ENCODE measurements at regions not wholly inside any gene's neighbourhood (a gene's known extent, or its start where the extent isn't known, plus 50 kb on each side); places are given as distances from the start of the nearest gene placed in this dataset.
"Not testable (repeated sequence)": the region's sequence is repeated elsewhere in the genome, so short reads cannot be mapped to it uniquely, and the experiment has no call there.

DNA sequence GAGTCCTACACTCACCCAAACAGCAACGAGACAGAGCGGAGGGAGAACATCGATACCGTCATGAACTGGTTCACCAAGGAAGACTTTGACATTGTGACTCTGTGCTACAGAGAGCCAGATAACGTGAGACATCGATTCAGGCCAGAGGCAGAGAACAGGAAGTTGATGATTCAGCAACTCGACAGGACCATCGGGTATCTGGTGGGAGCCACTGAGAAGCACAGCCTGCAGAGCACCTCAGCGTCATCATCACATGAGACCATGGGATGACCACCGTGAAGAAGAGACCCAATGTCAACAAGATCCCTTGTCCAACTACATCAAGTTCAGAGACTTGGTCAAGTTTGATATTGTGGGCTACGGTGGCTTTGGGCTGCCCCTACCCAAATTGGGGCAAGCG, 60.8 kb upstream of the DEFB108B start:
- TF ChIP-seq, protein P1, sequence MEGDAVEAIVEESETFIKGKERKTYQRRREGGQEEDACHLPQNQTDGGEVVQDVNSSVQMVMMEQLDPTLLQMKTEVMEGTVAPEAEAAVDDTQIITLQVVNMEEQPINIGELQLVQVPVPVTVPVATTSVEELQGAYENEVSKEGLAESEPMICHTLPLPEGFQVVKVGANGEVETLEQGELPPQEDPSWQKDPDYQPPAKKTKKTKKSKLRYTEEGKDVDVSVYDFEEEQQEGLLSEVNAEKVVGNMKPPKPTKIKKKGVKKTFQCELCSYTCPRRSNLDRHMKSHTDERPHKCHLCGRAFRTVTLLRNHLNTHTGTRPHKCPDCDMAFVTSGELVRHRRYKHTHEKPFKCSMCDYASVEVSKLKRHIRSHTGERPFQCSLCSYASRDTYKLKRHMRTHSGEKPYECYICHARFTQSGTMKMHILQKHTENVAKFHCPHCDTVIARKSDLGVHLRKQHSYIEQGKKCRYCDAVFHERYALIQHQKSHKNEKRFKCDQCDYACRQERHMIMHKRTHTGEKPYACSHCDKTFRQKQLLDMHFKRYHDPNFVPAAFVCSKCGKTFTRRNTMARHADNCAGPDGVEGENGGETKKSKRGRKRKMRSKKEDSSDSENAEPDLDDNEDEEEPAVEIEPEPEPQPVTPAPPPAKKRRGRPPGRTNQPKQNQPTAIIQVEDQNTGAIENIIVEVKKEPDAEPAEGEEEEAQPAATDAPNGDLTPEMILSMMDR (IDR thresholded peaks at IDR 0.05), result not testable (repeated sequence)
- not testable (repeated sequence) for TF ChIP-seq POLR2A (IDR thresholded peaks at IDR 0.05)

All from esophagus squamous epithelium (tissue), 4 donors.